ENCODE measurements at regions not wholly inside any gene's neighbourhood (a gene's known extent, or its start where the extent isn't known, plus 50 kb on each side); places are given as distances from the start of the nearest gene placed in this dataset.

DNA sequence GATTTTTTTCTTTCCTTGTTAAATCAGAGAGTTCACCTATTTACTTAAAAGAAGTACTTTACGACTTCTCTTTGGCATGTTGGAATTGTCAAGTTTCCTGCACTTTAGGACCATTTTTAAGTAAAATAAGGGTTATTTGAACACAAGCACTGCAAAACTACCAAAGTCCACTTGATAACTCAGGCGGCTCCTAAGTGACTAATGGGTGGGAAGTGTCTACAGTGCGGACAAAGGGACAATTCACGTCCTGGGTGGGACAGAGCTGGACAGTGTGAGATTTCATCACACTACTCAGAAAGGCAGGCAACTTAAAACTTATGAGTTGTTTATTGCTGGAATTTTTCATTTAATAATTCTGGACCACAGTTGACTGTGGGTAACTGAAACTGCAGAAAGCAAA is 590.2 kb upstream of the UBE2E2 start:
- H3K9ac ChIP-seq (ENCODE audit: low read length) = no peak overlapping the region
- H3K36me3 ChIP-seq (ENCODE audit: control insufficient read depth, insufficient read depth, low read length) = no peaks in the 10 kb centered on the region
- H3K27me3 ChIP-seq (ENCODE audit: control insufficient read depth, insufficient read depth, low read length) = no peaks in the 10 kb centered on the region
- no peak overlapping the region for H3K4me3 ChIP-seq (ENCODE audit: low read length)
- no peaks in the 10 kb centered on the region for H3K4me1 ChIP-seq (ENCODE audit: control insufficient read depth, insufficient read depth, low read length)
- no peak overlapping the region for H3K27ac ChIP-seq (ENCODE audit: low read depth, low read length)

DNA sequence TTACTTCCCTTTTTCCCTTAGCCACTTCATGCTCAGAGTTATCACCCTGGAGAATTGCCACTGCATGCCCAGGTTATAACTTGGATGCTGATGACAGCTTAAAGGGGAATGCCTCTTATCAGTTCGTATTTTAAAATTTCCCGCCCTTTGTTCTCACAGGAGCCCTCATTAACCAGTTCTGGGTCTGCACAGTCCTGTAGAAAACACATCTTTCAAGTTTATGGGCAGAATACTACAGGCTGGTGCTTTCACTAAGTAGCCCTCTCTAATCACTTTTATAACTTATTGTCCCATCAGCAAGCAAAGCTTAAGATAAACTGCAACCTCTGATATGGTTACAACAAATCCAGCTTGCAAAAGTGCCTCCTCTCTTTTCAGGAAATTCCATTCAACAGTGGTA is 587.3 kb upstream of the UBE2E2 start:
- no peak overlapping the region for H3K9ac ChIP-seq (ENCODE audit: low read length)
- no peak overlapping the region for H3K4me3 ChIP-seq (ENCODE audit: low read length)
- H3K27me3 ChIP-seq (ENCODE audit: control insufficient read depth, insufficient read depth, low read length) = no peaks in the 10 kb centered on the region
- no peak overlapping the region for H3K27ac ChIP-seq (ENCODE audit: low read depth, low read length)
- no peaks in the 10 kb centered on the region for H3K36me3 ChIP-seq (ENCODE audit: control insufficient read depth, insufficient read depth, low read length)
- no peaks in the 10 kb centered on the region for H3K4me1 ChIP-seq (ENCODE audit: control insufficient read depth, insufficient read depth, low read length)

DNA sequence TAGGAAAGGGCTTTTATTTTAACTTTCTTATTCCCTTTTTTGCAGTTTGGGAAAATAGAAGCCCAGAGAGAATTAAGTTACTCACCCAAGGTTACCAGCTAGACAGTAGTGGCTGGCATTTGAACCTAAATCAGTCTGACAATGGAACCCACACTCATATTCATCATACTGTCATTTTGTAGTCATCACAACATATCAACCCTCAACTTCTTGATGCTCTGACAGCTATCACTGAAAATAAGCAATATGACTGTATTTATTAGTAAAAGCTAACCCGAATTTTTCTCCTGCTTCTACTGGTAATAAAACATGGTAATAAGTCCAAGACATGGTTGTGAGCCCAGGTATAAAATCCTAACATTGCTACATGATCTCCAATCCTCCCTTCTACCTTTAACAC is 585.8 kb upstream of the UBE2E2 start:
- Histone ChIP-seq H3K27ac (ENCODE audit: low read depth, low read length) (no peak overlapping the region), H3K4me3 (ENCODE audit: low read length) (no peak overlapping the region), H3K36me3 (ENCODE audit: control insufficient read depth, insufficient read depth, low read length) (no peaks in the 10 kb centered on the region), H3K4me1 (ENCODE audit: control insufficient read depth, insufficient read depth, low read length) (no peaks in the 10 kb centered on the region), H3K9ac (ENCODE audit: low read length) (no peak overlapping the region), H3K27me3 (ENCODE audit: control insufficient read depth, insufficient read depth, low read length) (no peaks in the 10 kb centered on the region)

DNA sequence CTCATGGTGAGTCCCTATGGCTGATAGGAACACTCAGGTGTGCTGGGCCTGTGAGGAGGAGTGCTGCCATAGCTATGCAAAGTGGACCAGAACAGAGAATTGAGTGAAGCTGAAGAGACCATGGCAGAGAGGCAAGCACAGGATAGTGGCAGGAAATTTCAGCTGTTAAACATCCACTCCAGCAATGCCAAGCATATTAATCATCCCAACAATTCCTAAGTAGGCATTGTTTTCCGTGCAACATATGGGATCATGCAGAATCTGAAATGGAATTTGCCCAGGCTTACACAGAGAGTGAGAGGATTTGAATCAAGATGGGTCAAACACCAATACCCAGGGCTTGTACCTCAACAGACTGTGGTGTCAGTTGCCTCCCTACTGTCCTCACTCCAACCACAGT is 582.6 kb upstream of the UBE2E2 start:
- no peaks in the 10 kb centered on the region for H3K4me1 ChIP-seq (ENCODE audit: control insufficient read depth, insufficient read depth, low read length)
- no peaks in the 10 kb centered on the region for H3K36me3 ChIP-seq (ENCODE audit: control insufficient read depth, insufficient read depth, low read length)
- H3K27ac ChIP-seq (ENCODE audit: low read depth, low read length) = no peak overlapping the region
- H3K27me3 ChIP-seq (ENCODE audit: control insufficient read depth, insufficient read depth, low read length) = no peaks in the 10 kb centered on the region
- H3K9ac ChIP-seq (ENCODE audit: low read length) = no peak overlapping the region
- no peak overlapping the region for H3K4me3 ChIP-seq (ENCODE audit: low read length)

DNA sequence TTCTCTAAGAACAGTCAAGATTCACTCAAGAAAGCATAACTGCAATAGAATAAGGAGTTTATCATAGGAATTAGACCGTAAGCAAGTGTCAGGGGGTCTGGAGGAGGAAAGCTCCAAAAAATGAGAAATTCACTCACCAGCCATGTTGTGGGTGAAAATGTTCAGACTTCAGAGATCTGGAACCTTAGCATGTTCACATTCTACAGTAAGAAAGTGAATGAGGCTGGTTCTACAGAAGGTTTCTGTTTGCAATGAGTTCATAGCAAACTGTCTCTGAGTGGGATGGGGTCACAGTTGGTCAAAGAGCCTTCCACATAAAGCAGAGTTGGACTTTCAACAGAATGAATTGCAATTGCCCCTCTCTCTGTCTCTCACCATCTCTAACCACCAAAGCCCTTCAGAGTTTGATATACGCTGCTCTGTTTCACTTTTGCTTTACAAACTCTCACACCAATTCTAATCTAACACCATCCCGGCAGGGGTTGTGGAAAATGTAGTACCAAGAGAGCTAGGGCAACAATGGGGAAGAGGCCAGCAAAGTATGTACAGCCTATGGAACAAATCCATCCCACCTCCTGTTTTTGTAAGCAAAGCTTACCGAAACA is 581.8 kb upstream of the UBE2E2 start:
- H3K27ac ChIP-seq (ENCODE audit: low read depth, low read length) = no peak overlapping the region
- no peaks in the 10 kb centered on the region for H3K4me1 ChIP-seq (ENCODE audit: control insufficient read depth, insufficient read depth, low read length)
- no peaks in the 10 kb centered on the region for H3K27me3 ChIP-seq (ENCODE audit: control insufficient read depth, insufficient read depth, low read length)
- no peak overlapping the region for H3K9ac ChIP-seq (ENCODE audit: low read length)
- no peak overlapping the region for H3K4me3 ChIP-seq (ENCODE audit: low read length)
- H3K36me3 ChIP-seq (ENCODE audit: control insufficient read depth, insufficient read depth, low read length) = no peaks in the 10 kb centered on the region

DNA sequence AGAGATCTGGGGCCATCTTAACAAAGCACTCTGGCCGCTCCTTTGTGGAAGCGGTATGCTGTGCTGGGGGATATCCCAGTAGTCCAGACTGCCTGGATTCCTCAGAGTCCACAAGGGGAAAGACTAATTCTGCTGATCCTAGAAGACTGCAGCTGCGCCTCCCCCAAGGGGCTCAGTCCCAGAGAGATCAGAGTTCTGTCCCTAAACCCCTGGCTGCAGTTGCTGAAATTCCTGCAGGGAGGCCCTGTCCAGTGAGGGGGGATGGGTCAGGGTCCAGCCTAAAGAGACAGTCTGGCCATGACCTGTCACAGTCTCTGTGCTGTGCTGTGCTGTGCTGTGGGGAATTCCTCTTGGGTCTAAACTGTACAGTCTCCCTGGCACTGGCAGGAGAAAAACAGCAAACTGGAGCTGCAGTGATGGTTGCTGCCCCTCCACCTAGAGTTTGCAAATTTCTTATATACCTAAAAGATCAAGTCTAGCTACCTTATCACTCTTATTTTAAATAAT is 575.1 kb upstream of the UBE2E2 start:
- Histone ChIP-seq H3K27me3 (ENCODE audit: control insufficient read depth, insufficient read depth, low read length) (no peaks in the 10 kb centered on the region), H3K9ac (ENCODE audit: low read length) (no peak overlapping the region), H3K4me3 (ENCODE audit: low read length) (no peak overlapping the region), H3K4me1 (ENCODE audit: control insufficient read depth, insufficient read depth, low read length) (no peaks in the 10 kb centered on the region), H3K27ac (ENCODE audit: low read depth, low read length) (no peak overlapping the region), H3K36me3 (ENCODE audit: control insufficient read depth, insufficient read depth, low read length) (no peaks in the 10 kb centered on the region)

DNA sequence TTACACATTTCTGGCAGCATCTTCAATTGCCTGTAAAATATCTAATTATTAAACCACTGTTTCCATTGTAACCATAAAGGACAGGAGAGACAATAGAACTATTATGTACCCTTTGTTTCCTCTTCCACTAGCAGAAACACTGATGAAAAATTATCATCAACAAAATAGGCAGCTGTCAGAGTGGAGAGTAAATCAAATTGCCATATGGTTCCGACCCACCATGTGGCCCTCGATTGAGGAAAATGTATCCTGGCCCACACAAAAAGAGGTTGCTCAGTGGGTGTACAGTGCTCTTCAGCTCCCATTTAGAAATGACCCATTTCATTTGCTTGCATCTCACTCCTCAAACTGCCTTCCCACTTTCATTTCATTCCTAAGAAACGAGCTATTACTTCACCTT is 570.6 kb upstream of the UBE2E2 start:
- no peaks in the 10 kb centered on the region for H3K27me3 ChIP-seq (ENCODE audit: control insufficient read depth, insufficient read depth, low read length)
- no peaks in the 10 kb centered on the region for H3K4me1 ChIP-seq (ENCODE audit: control insufficient read depth, insufficient read depth, low read length)
- H3K36me3 ChIP-seq (ENCODE audit: control insufficient read depth, insufficient read depth, low read length) = no peaks in the 10 kb centered on the region
- no peak overlapping the region for H3K9ac ChIP-seq (ENCODE audit: low read length)
- H3K27ac ChIP-seq (ENCODE audit: low read depth, low read length) = no peak overlapping the region
- no peak overlapping the region for H3K4me3 ChIP-seq (ENCODE audit: low read length)

DNA sequence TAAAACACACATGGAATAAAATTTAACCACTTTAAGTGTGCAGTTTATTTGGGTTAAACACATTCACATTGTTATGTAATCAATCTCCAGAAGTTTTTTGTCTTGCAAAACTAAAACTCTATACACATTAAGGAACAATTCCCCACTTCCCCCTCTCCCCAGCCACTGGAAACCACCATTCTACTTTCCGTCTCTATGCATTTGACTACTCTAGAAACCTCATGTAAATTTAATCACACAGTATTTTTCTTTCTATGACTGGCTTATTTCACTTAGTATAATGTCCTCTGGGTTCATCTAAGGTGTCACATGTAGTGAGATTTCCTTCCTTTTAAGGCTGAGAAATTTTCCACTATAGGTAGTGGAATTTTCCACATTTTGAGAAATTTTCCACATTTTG is 568.7 kb upstream of the UBE2E2 start:
- Histone ChIP-seq H3K4me1 (ENCODE audit: control insufficient read depth, insufficient read depth, low read length) (no peaks in the 10 kb centered on the region), H3K9ac (ENCODE audit: low read length) (no peak overlapping the region), H3K27me3 (ENCODE audit: control insufficient read depth, insufficient read depth, low read length) (no peaks in the 10 kb centered on the region), H3K4me3 (ENCODE audit: low read length) (no peak overlapping the region), H3K36me3 (ENCODE audit: control insufficient read depth, insufficient read depth, low read length) (no peaks in the 10 kb centered on the region), H3K27ac (ENCODE audit: low read depth, low read length) (no peak overlapping the region)

DNA sequence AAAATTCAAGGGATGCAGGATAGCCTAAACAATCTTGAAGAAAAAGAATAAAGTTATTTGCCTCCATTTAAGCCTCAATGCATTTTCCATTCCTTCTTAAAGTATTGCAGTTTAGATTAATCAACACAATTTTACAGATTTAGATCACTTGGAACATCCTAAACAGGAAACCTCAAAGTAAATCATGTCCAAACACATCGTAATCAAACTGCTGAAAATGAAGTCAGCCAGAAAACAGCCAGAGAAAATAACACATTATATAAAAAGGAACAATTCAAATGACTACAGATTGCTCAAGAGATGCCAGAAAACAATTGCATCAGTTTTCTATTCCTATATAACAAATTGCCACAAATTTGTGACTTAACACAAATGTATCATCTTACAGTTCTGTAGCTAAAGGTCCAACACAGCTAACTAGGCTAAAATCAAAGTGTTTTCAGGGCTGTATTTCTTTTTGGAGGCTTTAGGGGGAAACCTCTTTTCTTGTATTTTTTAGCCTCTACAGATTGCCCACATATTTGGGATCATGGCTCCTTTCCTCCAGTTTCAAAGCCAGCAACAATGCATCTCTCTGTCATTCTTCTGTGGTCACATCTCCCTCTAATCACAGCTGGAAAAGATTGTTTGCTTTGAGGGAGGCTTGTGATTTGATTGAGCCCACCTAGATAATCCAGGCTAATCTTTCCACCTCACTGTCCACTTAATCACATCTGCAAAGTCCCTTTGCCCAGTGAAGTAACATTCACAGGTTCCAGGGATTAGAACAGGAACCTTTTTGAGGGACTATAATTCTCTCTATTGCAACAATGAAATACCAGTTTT is 543.3 kb upstream of the UBE2E2 start:
- no peak overlapping the region for H3K9ac ChIP-seq (ENCODE audit: low read length)
- H3K27ac ChIP-seq (ENCODE audit: low read depth, low read length) = no peak overlapping the region
- H3K36me3 ChIP-seq (ENCODE audit: control insufficient read depth, insufficient read depth, low read length) = no peaks in the 10 kb centered on the region

DNA sequence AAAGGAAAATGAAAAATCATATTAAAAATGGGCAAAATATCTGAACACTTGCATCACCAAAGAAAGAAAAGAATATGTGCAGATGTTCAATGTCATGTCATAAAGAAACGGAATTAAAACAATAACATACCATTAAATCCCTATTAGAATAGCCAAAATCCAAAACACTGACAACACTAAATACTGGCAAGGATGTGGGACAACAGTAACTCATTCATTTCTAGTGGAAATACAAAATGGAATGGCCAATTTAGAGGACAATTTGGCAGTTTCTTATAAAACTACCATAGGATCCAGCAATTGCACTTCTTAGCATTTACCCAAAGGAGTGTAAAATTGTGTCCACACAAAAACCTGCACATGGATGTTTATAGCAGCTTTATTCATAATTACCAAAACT is 542.5 kb upstream of the UBE2E2 start:
- H3K9ac ChIP-seq (ENCODE audit: low read length) = no peak overlapping the region
- H3K36me3 ChIP-seq (ENCODE audit: control insufficient read depth, insufficient read depth, low read length) = no peaks in the 10 kb centered on the region

More for the DNA sequence above, 543.3 kb upstream of the UBE2E2 start:
- Histone ChIP-seq H3K27me3 (ENCODE audit: control insufficient read depth, insufficient read depth, low read length) (no peaks in the 10 kb centered on the region), H3K4me3 (ENCODE audit: low read length) (no peak overlapping the region), H3K4me1 (ENCODE audit: control insufficient read depth, insufficient read depth, low read length) (no peaks in the 10 kb centered on the region)

DNA sequence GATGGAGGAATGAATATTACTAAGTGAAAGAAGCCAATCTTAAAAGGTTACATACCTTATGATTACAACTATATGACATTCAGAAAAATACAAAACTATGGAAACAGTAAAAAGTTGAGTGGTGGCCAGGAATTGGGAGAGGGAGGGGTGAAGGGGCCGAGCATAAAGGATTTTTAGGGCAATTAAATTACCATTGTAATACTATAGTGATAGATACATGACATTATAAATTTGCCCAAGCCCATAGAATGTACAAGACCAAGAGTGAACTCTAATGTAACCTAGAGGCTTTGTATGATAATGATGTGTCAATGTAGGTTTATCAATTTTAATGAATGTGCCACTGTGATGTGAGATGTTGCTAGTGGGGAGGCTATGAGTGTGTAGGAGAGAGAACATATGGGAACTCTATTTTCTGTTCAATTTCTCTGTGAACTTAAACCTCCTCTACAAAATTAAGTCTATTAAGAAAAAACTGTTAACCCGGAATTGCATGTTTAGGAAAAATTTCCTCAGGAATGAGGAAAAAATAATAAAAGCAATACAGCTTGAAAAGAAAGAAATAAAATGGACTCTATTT is 541.9 kb upstream of the UBE2E2 start:
- Histone ChIP-seq H3K4me1 (ENCODE audit: control insufficient read depth, insufficient read depth, low read length) (no peaks in the 10 kb centered on the region), H3K27ac (ENCODE audit: low read depth, low read length) (no peak overlapping the region), H3K4me3 (ENCODE audit: low read length) (no peak overlapping the region), H3K27me3 (ENCODE audit: control insufficient read depth, insufficient read depth, low read length) (no peaks in the 10 kb centered on the region), H3K36me3 (ENCODE audit: control insufficient read depth, insufficient read depth, low read length) (no peaks in the 10 kb centered on the region), H3K9ac (ENCODE audit: low read length) (no peak overlapping the region)

More for the DNA sequence above, 542.5 kb upstream of the UBE2E2 start:
- H3K27me3 ChIP-seq (ENCODE audit: control insufficient read depth, insufficient read depth, low read length) = no peaks in the 10 kb centered on the region
- no peaks in the 10 kb centered on the region for H3K4me1 ChIP-seq (ENCODE audit: control insufficient read depth, insufficient read depth, low read length)
- H3K27ac ChIP-seq (ENCODE audit: low read depth, low read length) = no peak overlapping the region
- H3K4me3 ChIP-seq (ENCODE audit: low read length) = no peak overlapping the region

DNA sequence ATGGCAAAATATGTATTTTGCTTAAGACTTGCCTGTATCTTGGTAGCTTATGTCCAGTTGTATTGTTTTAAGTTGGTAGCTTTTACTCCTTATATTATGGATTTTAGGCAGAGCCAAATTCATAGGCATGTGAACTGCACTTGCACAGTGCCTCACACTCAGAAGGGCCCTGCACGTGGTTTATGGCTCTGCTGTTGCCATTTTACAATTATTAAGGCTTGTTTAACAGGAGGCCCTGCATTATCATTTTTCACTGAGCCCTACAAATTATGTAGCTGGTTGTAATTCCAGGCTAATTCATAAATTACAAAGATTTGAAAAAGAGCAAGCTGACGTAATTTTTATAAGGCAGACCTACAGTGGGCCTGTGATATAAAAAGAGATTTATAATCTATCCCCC is 537.6 kb upstream of the UBE2E2 start:
- Histone ChIP-seq H3K4me3 (ENCODE audit: low read length) (no peak overlapping the region), H3K27ac (ENCODE audit: low read depth, low read length) (no peak overlapping the region), H3K27me3 (ENCODE audit: control insufficient read depth, insufficient read depth, low read length) (no peaks in the 10 kb centered on the region), H3K9ac (ENCODE audit: low read length) (no peak overlapping the region), H3K4me1 (ENCODE audit: control insufficient read depth, insufficient read depth, low read length) (no peaks in the 10 kb centered on the region), H3K36me3 (ENCODE audit: control insufficient read depth, insufficient read depth, low read length) (no peaks in the 10 kb centered on the region)
